ENCODE measurements at regions not wholly inside any gene's neighbourhood (a gene's known extent, or its start where the extent isn't known, plus 50 kb on each side); places are given as distances from the start of the nearest gene placed in this dataset.
A peak's percentile ranks its signal among the peaks of the same experiment; 100 is the strongest.

- no peaks in the 10 kb centered on the region for H3K9me3 ChIP-seq (ENCODE audit: control insufficient read depth in 4 of 4, low read length in 3 of 4)
- H3K27ac ChIP-seq (ENCODE audit: low read depth in 1 of 2, low read length in 2 of 2): no peak overlapping the region
- no peak for DNase-seq (ENCODE audit: low spot score)
- 76% methylated on average over 2 of the region's 2 CpGs for WGBS
- no peaks in the 10 kb centered on the region for H3K27me3 ChIP-seq (ENCODE audit: control insufficient read depth in 4 of 4, insufficient read depth in 4 of 4, low read length in 3 of 4)
- no peaks in the 10 kb centered on the region for H3K4me1 ChIP-seq (ENCODE audit: control insufficient read depth in 4 of 4, insufficient read depth in 4 of 4, low read length in 3 of 4)
- H3K4me3 ChIP-seq (ENCODE audit: low read depth in 1 of 3, low read length in 3 of 3): no peak overlapping the region
- no peak overlapping the region for H3K9ac ChIP-seq (ENCODE audit: low read depth in 1 of 2, low read length in 2 of 2)
- TF ChIP-seq MAX (IDR thresholded peaks at IDR 0.05): no peak
- TF ChIP-seq GABPA (IDR thresholded peaks at IDR 0.05 in 1 of 2, conservative IDR thresholded peaks at IDR 0.05 in 1 of 2): no peak
- no peak for TF ChIP-seq HNF4G (IDR thresholded peaks at IDR 0.05)
- TF ChIP-seq REST (IDR thresholded peaks at IDR 0.05): peak; percentile 63
- no peak for TF ChIP-seq CTCF (IDR thresholded peaks at IDR 0.05; ENCODE audit: low read depth, low read length, missing input control)
- no peaks in the 10 kb centered on the region for H3K36me3 ChIP-seq (ENCODE audit: control insufficient read depth in 4 of 4, insufficient read depth in 3 of 4, low read depth in 1 of 4, low read length in 3 of 4)
These were observed 289.4 kb upstream of the MIR17HG start for GRCh38 chr13:91058066-91058465.

- Histone ChIP-seq H3K27me3 (ENCODE audit: control insufficient read depth in 4 of 4, insufficient read depth in 4 of 4, low read length in 3 of 4) (no peaks in the 10 kb centered on the region), H3K36me3 (ENCODE audit: control insufficient read depth in 4 of 4, insufficient read depth in 3 of 4, low read depth in 1 of 4, low read length in 3 of 4) (no peaks in the 10 kb centered on the region), H3K4me3 (ENCODE audit: low read depth in 1 of 3, low read length in 3 of 3) (no peak overlapping the region), H3K27ac (ENCODE audit: low read depth in 1 of 2, low read length in 2 of 2) (no peak overlapping the region), H3K4me1 (ENCODE audit: control insufficient read depth in 4 of 4, insufficient read depth in 4 of 4, low read length in 3 of 4) (no peaks in the 10 kb centered on the region), H3K9me3 (ENCODE audit: control insufficient read depth in 4 of 4, low read length in 3 of 4) (no peaks in the 10 kb centered on the region), H3K9ac (ENCODE audit: low read depth in 1 of 2, low read length in 2 of 2) (no peak overlapping the region)
- no peak for DNase-seq (ENCODE audit: low spot score)
- no peak for TF ChIP-seq ATF3 (IDR thresholded peaks at IDR 0.05)
- no peak for TF ChIP-seq FOXA1 (IDR thresholded peaks at IDR 0.05)
- TF ChIP-seq HNF4A (conservative IDR thresholded peaks at IDR 0.05): no peak
- TF ChIP-seq NR2F2 (IDR thresholded peaks at IDR 0.05): no peak
- no peak for TF ChIP-seq EGR1 (IDR thresholded peaks at IDR 0.05; ENCODE audit: low read depth in 2 of 2)
- no peak for TF ChIP-seq RXRA (IDR thresholded peaks at IDR 0.05)
- no peak for TF ChIP-seq ZBTB33 (IDR thresholded peaks at IDR 0.05)
- no peak for TF ChIP-seq REST (IDR thresholded peaks at IDR 0.05)
- TF ChIP-seq TAF1 (conservative IDR thresholded peaks at IDR 0.05): no peak
- TF ChIP-seq GABPA (IDR thresholded peaks at IDR 0.05 in 1 of 2, conservative IDR thresholded peaks at IDR 0.05 in 1 of 2): no peak
- TF ChIP-seq SP1 (IDR thresholded peaks at IDR 0.05): no peak
- TF ChIP-seq RAD21 (IDR thresholded peaks at IDR 0.05): no peak
- no peak for TF ChIP-seq FOXA2 (IDR thresholded peaks at IDR 0.05)
These were observed 288.6 kb upstream of the MIR17HG start for GRCh38 chr13:91058919-91059318.

All from liver (tissue), 8 donors.